ENCODE measurements at regions not wholly inside any gene's neighbourhood (a gene's known extent, or its start where the extent isn't known, plus 50 kb on each side); places are given as distances from the start of the nearest gene placed in this dataset.
A peak's percentile ranks its signal among the peaks of the same experiment; 100 is the strongest.
"Not testable (repeated sequence)": the region's sequence is repeated elsewhere in the genome, so short reads cannot be mapped to it uniquely, and the experiment has no call there.

DNA sequence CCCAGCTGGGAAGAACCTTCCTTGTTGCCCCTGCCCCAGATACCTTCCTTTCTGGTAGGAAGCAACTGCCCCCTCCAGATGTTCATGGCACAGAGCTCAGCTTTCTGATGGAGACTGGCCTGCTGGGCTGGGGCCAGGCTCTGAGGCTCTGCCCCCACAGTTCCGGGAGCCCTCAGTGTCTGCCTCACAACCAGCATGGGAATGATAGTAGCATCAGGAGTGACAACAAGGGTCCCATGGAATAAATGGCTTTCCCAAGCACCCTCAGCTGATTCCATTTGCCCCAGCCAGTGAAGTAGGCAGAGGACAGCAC is 65.6 kb upstream of the IQSEC1 start:
- DNase-seq (ENCODE audit: low spot score in 2 of 2) = peak in 1 of 2 donors; percentile 43
- 75 to 82% methylated on average over 1 of the region's 1 CpG for WGBS, 2 donors
- TF ChIP-seq CTCF (IDR thresholded peaks at IDR 0.05) = no peak
- no peak for TF ChIP-seq POLR2A (IDR thresholded peaks at IDR 0.05)
- H3K4me3 ChIP-seq (ENCODE audit: low read depth, poor library complexity, severe bottlenecking) = no peak overlapping the region
- intact Hi-C loops (cut with DNase I; ENCODE audit: low total_unique reads) = no loop called here

DNA sequence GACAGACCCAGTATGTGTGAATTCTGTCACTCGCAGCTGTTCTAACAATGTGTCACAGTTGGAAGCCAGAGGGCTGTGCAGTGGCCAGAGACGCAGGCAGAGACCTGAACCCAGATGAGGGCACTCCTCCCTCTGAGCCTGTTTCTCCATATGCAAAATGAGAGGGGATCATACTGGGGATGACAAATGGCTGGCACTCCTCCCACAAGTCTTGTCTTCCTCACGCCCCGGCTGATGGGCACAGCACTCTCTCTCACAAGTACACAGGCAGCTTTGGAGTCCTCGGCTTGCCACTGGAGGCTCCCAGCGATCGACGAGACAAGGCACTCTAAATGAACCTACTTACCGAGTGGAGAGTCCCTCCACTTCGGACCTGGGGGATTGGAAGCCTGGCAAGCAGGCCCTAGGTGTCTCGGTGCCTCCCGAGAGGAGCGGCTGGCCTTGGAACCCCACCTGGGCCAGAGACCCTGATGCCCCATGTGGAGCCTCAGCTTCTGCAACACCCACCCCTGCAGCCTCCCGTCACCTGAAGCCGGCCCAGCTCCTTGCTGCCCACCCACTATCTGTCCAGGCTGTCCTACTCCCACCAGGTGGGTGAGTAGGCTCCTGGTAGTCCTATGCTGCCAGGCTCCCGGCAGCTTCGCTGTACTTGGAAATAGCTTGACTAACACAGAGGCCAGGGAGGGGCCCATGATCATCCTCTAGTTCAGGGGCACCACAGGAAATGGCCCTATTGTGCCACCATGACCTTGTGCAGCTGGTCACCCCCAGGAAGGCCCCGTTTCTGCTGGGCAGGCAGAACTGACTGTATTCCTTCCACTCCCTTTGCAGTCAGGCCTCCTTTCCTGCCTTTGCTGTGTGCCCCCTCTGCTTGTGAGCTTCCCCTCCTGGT is 65.0 kb upstream of the IQSEC1 start:
- peak in 1 of 2 donors; percentile 68 for DNase-seq (ENCODE audit: low spot score in 2 of 2)
- TF ChIP-seq POLR2A (IDR thresholded peaks at IDR 0.05) = no peak
- TF ChIP-seq CTCF (IDR thresholded peaks at IDR 0.05) = no peak
- no peak overlapping the region for H3K4me3 ChIP-seq (ENCODE audit: low read depth, poor library complexity, severe bottlenecking)
- 77 to 78% methylated on average over 18 of the region's 18 CpGs for WGBS, 2 donors
- intact Hi-C loops (cut with DNase I; ENCODE audit: low total_unique reads) = no loop called here

- whole genome bisulfite sequencing, 2 donors = 91 to 93% methylated on average over 6 of the region's 6 CpGs
- H3K4me3 ChIP-seq (ENCODE audit: low read depth, poor library complexity, severe bottlenecking); intact Hi-C loops (cut with DNase I; ENCODE audit: low total_unique reads); DNase-seq (ENCODE audit: low spot score in 2 of 2): not testable (repeated sequence)
Measured at GRCh38 chr3:13136848-13137247, 63.6 kb upstream of the IQSEC1 start.

GRCh38 chr3:13136426-13136825 is 63.2 kb upstream of the IQSEC1 start:
- 62 to 64% methylated on average over 11 of the region's 11 CpGs for WGBS, 2 donors
- TF ChIP-seq CTCF (IDR thresholded peaks at IDR 0.05) (no peak), POLR2A (IDR thresholded peaks at IDR 0.05) (no peak)

GRCh38 chr3:13135811-13136321 is 62.6 kb upstream of the IQSEC1 start:
- no peak overlapping the region for H3K4me3 ChIP-seq (ENCODE audit: low read depth, poor library complexity, severe bottlenecking)
- intact Hi-C loops (cut with DNase I; ENCODE audit: low total_unique reads) = no loop called here
- TF ChIP-seq POLR2A (IDR thresholded peaks at IDR 0.05) (no peak), CTCF (IDR thresholded peaks at IDR 0.05) (no peak)
- DNase-seq (ENCODE audit: low spot score in 2 of 2) = peak in 1 of 2 donors; percentile 78
- 73 to 82% methylated on average over 19 of the region's 19 CpGs for WGBS, 2 donors

More at GRCh38 chr3:13136426-13136825, 63.2 kb upstream of the IQSEC1 start:
- H3K4me3 ChIP-seq (ENCODE audit: low read depth, poor library complexity, severe bottlenecking) = no peak overlapping the region
- intact Hi-C loops (cut with DNase I; ENCODE audit: low total_unique reads) = no loop called here
- no peak for DNase-seq (ENCODE audit: low spot score in 2 of 2)

DNA sequence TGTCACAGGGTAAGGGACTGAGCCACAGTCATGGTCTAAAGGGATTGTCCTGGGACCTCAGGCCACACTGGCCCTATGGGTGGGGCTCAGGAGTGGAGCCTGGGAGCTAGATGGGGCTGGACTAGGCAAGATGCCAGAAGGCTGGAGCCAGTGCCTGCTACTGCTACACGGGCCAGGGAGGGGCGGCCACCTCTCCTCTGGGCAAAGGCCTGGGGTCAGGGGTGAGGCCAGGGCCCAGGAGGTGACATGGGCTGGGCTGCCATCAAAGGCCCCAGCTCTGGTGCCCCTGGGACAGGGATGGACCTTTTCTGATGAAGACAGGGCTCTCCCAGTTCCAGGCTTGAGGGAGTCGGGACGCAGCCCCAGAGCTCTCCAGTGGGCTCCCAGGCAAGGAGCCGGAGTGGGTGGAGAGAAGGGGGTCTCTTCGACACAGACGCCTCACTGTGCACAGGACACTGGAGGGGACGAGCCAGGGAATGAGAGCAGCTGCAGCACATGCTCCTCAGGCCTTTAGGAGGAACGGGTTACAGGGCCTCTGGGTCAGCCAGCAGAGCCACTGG is 62.1 kb upstream of the IQSEC1 start:
- 83 to 88% methylated on average over 9 of the region's 9 CpGs for WGBS, 2 donors
- no peak overlapping the region for H3K4me3 ChIP-seq (ENCODE audit: low read depth, poor library complexity, severe bottlenecking)
- intact Hi-C loops (cut with DNase I; ENCODE audit: low total_unique reads) = no loop called here
- TF ChIP-seq POLR2A (IDR thresholded peaks at IDR 0.05) = no peak
- TF ChIP-seq CTCF (IDR thresholded peaks at IDR 0.05) = no peak
- peak in 1 of 2 donors; percentile 70 for DNase-seq (ENCODE audit: low spot score in 2 of 2)
